SIG-M5 treated with dmso at 0.1 percent for 504 hours (cell line): ENCODE measurements at regions not wholly inside any gene's neighbourhood (a gene's known extent, or its start where the extent isn't known, plus 50 kb on each side); places are given as distances from the start of the nearest gene placed in this dataset.
A peak's percentile ranks its signal among the peaks of the same experiment; 100 is the strongest.

Experiments used
- DNase-seq: peaks from one replicate; lab custom pipeline; 2025; ENCODE audit not compliant: unreplicated experiment; lab: John Stamatoyannopoulos, UW

DNA sequence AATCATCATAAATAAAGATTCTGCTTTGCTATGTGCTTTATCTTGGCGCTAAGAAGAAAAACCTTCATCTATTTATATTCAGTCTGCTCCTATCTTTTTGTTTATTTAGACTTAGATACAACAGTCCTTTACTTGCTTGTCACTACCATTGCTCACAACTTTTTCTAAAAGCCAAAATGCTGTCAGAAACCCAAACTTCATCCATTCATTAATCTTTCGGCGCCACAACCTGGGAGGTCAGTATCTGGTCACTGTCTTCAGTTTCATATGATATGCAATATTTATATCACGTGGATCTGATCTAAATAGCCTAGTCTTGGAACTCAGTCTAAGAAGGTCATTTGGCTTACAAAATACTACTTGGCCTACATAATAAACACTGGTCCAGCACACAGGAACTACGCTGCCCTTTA, 159.3 kb upstream of the TARS1 start:
- DNase-seq, result no peak

DNA sequence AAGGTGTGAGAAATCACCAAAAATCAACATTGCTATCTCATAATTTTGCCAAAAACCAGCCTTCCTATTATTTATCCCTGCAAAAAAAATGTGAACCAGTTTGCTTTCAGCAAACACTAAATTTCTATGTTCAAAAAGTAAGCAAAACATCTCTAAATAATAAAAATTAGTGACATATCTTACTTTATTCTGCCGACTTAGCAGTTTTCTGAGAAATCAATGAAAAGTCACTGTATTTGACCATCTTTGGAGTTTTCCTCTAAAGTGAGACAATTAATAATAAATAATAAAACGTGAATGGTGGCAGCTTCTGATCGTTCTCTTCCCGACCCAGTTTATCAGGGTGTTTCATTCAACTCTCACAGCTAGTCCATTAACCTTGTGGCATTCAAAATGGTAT, 158.6 kb upstream of the TARS1 start:
- DNase-seq, result no peak

DNA sequence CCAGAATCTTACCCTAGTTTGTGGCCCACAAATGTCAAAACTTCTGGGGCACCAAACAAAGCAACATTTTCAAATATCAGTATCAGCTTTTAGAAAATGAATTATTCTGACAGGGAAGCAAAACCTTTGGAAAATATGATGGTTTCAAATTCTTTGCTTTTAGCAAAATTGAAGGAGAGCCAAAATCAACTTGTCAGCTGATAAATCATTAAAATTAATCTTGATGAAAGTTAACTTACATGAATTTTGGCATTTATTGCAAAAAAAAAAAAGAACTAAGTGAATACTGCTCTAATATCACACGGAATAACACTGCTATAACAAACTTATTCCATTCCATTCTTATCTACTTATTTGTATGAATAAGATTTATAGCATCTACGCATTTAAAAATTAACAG, 158.1 kb upstream of the TARS1 start:
- DNase-seq, result no peak

DNA sequence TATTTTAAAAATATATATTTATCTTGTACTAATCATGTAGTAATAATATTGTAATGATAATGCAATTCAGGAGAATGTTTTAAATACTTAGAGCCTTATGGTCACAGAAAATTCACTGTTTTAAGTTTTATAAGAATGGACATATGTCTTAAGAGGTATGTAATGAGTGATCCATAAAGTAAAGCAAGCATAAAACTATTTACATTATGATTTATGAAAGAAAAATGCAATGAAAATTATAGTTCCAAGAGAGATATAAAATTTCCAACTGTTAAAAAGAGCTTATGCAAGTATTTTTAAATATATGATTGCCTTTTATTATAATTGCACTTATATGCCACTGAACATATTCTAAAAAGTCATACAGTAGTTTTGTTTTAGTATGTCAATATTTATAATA, 157.5 kb upstream of the TARS1 start:
- DNase-seq, result no peak

DNA sequence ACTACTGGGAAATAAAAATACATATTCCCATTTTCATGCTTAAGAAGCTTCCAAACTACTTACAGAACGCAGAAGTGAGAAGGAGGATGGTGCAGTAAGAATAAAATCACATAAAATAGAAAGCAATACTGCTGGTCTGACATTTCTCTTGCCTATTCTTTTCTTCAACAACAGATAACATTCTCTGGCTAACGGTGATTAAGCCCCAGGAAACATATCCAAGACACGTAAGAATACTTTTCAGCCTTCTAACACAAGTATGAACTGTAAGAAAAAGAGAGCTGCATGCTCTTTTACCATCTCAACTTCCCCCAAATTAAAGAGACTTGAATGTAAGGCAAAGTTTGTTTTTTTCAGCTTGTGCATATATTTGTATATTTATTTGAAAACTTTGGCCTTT, 156.1 kb upstream of the TARS1 start:
- no peak for DNase-seq

DNA sequence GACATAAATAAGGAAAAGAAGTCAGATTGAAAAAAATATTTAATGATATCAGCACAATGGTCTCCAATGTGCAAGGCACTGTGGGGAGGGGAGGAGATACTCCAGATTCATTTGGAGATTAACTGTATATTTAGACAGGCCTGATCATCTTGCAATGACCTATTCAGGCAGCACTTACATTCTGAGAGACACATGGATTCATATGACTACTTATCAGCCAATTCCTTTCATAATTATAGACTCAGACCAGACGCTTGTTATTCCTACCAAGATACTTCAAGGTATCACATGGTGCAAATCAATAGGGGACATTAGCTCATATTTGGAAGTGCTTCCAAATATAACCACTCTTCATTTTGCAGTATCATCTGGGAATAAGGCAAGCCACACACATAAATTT, 153.5 kb upstream of the TARS1 start:
- no peak for DNase-seq

DNA sequence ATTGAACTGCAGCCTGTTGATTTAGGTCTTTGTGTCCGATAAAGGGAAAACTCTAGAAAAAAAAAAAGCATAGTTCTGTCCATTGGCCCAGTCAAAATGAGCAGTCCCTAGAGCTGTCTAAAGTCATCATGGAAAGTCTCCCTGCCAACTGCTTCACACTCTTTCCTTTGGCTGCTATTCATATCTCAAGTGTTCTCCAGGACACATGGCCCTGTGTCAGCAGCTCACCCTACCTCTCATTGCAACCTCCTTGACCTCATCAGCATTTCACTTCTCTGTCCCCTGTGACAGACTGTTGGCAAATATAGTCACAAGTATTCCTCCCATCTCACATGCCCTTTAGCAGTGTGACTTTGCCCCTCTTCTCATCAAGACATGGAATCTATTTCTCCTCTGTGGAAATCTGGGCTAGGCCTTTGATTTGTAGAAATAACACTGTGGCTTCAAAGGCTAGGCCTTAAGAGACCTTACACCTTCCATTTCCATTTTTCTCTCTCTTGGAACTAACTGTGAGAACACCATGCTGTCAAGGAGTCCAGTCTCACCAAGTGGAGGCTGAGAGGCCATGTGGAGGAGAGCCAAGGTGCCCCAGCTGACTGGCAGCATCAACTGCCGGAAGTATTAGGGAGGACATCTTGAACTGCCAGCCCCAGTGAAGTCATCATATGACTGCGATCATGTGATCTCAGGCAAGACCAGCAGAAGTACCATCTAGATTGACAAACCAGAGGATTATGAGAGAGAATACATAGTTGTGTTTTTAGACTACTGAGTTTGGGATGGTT, 149.4 kb upstream of the TARS1 start:
- DNase-seq, result no peak

DNA sequence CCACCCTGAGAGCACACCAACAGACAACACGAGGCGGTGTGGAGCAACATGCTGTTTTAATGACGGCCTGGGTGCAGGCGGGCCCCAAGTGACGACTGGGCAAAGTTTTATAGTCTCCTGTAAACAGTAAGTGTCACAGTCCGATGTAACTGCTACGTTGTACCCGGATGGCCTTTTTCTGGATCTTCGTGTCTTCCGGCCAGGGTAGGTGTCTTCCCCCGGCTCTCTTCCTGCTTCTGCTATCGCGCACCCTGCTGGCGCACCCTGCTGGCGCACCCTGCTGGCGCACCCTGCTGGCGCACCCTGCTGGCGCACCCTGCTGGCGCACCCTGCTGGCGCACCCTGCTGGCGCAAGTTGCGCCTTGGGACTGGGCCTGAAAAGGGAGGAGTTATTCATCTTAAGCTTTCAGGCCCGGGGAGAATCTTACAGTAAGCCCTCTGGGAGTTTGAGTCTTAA, 143.0 kb upstream of the TARS1 start:
- no peak for DNase-seq

DNA sequence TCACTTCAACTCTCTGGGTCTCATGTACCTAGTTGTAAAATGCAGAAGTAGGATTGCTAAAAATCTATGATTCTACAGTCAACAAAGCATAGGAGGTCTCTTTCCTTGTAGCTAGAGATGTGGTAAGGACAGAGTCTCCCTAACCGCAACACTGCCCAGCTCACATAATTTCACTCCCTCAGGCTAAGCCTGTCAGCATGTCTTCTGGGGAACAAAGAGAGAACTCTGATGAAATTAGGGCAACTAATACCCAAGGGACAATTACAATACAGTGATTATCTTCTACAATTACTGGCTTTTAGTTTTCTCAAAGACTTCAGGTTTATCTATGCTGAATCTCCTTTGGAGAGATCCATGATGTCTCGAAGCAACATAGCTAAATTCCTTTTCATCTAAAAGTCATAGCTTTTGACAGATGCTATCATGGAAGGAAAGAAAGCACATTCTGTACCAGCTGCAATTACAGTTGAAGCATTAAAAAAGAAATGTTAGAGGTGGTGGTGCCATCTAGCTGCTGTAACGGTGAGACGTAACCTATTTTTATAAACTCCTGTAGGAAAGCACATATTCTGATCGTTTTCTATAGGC, 141.1 kb upstream of the TARS1 start:
- DNase-seq, result peak; percentile 12

DNA sequence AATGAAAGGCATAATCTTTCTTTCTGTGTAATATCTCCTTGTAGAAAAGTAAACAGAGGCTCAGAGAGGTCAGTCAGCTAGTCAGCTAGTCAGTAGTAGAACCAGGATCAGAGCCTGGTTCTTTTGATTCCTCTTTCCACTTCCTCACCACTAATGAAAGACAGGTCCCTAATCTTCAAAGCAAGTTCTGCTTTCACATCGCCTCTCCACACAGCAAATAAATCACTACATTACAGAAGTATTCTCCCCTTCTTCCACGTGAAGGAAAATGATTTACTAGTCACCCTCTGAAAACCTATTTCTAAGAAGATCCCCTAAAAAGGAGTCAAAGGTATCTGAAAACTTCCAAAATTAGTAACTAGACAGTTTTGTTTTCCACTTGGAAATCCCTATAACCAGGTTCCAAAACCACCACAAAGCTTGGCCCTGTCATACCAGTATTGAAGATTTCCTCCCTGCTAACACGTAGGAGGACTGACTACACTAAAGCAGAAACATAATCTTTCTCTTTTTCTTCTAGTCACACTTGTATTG, 140.5 kb upstream of the TARS1 start:
- peak; percentile 35 for DNase-seq

DNA sequence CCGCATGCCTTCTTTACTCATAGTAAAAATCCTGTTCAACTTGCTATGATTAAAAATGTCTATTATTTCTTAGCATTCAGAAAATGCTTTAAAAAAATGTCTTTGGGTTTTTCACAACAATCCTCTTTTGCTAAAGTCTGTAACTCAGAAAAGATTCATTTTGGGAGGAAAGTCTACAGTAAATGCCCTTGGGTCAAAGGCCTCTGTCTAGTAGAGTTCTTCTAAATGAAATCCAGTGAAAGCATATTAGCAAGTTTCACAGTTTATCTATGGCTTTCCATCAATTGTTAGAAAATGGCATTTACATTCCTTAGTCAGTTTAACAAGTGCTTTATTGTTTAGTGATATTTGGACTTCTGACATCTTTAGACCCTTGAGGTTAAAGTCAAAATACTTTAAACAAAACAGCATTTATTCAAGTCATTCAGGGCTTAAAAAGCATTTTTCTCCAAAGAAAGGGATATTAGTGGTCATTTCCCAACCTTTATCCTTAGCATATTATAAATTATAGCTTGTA, 137.1 kb upstream of the TARS1 start:
- no peak for DNase-seq

DNA sequence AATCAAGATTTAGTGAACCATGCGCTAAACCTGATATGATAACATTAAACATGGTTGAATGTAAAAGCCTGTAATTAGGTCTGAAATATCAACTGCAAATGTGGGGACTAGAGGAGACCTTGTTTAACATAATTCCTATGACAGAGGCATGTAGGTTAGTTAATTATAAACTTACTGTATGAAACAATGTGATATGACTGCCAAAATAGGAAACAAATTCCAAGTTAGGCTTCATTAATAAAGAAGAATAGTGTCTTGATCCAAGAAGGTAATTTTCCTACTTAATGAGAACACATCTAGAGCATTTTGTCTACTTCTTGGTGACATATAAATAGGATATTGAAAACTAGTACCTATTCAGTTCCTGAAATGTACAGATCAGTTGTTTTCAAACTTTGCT, 136.2 kb upstream of the TARS1 start:
- DNase-seq, result no peak

DNA sequence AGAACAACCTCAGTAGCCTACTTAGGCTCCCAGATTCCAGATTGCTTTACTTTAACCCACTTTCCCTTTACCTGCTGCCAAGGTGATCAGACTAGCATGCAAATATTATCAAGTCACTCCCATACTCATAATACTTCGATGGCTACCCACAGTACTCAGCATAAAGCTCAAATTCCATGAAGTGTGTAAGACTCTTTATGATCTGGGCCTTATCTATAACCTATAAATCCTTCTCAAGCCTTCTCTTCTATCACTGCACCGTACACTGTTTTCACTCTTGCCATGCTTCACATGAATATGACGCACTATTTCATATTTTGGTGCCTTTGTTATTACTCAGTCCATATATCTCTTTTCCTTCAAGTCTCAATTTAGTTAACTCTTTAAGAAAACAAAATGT, 135.2 kb upstream of the TARS1 start:
- no peak for DNase-seq

DNA sequence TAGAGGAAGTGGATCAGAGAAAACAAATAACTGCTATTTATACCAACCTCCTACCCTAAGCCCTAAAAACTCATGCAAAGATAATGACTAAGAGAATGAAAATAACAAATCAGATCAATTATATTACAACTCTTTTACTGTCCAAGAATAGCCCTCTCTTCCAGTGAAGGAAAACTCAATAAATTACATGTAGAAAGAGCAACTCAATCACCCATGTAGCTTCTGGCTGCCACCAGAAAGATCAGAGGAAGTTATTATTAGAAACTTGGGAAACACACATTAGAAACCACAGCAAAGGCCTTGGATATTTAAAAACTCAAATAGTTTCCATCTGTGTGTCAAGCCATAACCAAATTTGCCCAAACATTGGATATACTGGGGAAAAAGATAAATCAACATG, 134.0 kb upstream of the TARS1 start:
- DNase-seq, result no peak

DNA sequence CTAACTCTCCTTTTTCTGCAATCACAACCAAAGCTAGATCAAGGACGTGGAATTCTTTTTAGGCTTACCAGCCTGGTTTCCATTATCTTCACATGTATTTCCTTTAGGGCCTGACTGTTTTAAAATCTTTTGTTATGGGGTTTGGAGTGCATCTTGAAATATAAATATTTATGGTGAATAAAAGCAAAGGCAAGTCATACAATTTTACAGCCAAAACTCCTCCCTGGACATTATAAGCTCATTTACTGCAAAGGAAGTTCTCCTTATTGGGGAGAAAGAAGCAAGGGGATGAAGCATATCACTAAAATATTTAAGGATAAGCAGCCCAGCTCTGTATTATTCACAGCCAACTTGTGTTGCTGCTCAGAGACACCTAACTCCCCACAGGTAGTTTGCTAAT, 132.2 kb upstream of the TARS1 start:
- DNase-seq, result no peak

DNA sequence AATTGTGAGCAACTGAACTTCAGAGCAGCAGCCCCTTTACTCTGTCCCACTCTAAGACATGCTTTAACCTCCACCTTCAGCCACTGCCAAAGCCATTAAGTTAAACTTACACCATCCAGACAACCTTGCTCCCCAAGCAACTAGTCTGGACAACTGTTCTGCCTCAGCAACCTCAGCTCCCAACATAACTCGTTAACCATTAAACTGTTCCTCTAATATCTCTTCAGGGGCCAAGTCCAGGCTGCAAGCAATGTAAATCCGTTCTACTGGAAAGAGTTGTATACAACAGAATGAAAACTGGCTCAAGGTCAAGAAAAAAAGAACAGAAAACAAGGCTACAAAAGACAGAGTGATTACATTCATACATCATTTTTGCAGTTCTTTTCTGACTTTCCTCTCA, 131.7 kb upstream of the TARS1 start:
- DNase-seq, result no peak

DNA sequence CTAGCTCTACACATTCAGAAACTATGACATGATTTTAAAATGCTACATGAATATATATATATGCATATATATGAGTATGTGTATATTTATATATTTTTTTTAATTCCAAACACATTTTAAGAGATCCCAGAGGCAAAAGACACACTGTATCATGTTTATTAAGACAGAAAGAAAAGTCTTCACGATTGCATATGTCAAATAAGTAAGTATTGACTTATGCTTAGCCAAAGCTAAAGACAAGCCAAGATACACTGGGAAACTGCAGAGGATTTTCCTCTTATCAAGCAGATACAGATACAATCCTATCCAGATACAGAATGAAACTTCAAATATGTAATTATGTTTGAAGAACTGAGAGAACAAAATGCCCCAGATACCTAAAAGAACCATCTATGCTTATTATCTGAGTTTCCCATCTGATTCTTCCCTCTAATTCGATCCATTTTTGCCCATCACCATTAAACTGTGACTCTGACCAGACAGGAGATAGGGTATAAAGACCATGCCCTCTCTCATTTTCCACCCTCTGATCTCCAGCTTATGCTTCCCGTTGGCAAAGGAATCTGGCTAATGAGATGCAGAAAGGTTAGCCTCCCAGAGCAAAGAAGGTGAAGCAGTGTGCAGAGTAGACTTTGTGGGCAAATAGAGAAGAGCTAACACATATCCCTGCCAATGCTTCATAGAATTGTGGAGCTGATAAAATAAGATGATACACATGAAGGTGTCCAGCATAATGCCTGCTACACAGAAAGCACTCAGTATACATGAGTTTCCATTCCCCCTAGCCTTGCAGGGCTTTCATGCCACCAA, 131.0 kb upstream of the TARS1 start:
- DNase-seq, result no peak

DNA sequence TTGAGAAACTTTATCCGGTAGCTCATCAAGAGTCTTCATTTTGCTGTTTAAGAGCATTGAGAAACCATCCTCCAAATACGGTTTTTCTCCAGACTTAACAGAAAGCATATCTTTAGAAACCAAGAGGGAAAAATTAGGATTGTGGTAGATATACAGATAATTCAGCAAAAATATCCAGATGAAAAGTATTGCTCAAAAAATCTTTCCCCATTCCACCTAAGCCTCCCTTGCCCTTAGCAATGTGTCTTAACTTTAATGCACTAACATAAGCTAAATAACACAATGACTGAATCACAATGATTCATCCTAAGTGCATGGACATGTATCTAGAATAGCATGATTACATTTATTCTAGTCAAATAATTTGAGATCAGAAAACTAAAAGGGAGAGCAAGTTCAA, 130.3 kb upstream of the TARS1 start:
- DNase-seq, result no peak

DNA sequence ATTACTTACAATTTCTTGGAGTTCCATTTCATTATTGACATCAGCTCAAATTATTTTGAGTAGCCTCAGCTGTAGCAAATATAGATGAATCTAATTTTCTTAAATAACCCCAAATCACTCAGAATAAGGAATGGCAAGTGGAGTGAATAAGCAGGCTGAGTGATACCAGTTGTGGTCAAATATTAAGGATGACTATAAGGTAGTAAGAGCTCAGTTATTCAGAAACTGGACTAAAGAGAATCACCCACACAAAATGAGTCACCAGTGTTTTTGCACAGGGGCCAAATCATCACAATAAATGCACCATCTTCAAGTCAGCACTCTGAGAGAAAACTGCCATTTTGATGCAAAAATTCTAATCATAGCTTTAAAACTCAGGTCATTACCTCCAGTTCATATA, 128.9 kb upstream of the TARS1 start:
- DNase-seq, result no peak

DNA sequence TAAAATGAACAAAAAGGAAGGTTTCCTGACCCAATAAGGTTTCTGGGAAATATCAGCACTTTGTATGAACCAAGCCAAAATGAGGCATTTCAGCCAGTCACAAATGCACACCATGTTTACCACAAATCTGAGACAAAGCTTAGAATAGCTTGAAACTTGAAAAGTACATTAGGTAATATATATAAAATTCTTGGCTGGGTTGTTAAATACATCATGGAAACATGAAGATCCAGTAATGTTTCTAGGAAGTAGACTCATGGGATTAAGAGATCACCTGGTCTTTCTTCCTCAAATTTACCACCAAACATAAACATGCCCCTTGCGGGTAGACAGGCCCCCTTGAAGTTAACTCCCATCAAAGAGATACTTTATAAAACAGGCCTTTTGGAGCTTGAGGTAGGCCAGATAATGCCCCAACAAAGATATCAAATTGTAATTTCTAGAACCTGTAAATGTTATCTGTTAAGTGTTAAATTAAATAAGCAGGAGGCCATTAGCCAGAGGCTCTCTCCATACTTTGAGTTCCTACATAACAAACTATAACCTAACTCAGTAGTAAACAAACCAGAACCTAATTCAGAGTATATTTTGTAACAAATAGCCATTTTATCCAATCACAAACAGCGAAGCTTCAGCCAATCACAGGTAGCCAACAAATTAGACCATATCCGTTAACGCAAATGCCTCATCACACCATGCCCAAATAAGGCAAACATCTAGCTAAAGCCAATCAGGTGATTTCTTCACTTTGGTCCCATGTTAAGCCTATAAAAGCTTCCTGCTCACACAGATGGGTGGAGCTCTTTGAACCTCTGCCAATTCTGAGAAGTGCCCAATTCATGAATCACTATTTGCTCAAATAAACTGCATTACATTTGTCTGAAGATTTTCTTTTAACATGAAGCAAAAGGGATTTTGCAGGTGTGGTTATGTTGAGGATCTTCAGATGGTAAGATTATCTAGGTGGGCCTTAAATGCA, 127.9 kb upstream of the TARS1 start:
- DNase-seq, result no peak
